Renal cortex interstitium (tissue), 11 donors: ENCODE measurements at regions not wholly inside any gene's neighbourhood (a gene's known extent, or its start where the extent isn't known, plus 50 kb on each side); places are given as distances from the start of the nearest gene placed in this dataset.

ENCODE experiments used
- DNase-seq, 11 donors: peaks; one replicate each; pipeline ENCODE4 v3.0.0-alpha.2; 2013; ENCODE audit warnings: low read depth in 9 of 11, low spot score in 4 of 11; ENCODE audit errors: extremely low read depth in 1 of 11

DNA sequence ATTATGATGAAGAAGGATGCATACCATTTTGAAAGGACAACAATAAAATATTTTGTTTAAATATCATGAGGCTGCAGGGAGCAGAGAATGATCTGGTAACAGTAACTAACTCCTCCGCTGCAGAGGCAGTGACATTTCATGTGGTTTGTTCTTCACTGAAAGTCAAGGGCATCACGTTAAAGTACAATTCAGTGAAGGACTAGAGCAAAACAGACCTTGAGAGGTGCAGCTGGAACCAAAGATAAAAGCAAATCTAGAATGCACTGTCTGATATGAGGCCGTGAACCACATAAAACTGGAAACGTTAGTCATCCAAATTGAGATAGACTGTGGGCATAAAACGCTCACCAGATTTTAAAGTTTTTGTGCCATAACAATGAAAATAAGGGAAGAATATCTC is 522.9 kb upstream of the TNP1 start:
- no peak for DNase-seq

- DNase-seq: no peak
Measured at GRCh38 chr2:217379807-217380206, 519.9 kb upstream of the TNP1 start.

- no peak for DNase-seq
Measured at GRCh38 chr2:217372794-217373193, 512.9 kb upstream of the TNP1 start.

DNA sequence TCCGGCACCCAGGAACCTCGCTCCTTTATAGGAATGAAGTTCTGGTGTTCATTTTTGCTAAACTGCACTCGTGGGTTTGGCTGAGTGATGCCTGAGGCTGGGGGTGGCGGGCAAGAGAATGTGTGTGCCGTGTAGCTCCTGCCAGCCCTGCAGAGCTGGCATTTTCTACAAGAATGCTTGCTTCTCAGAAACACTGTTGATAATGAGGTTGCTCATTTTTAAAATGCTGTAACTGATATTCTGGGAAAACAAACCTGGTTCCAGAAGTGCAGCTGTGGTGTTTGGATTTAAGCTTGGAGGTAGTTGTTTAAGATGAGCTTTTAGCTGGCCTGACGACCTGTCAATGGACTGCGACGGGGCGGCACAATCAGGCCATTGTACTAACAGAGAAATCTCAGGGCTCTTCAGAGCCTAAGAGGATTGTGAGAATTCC is 511.9 kb upstream of the TNP1 start:
- no peak for DNase-seq

- no peak for DNase-seq
Measured at GRCh38 chr2:217370391-217370790, 510.5 kb upstream of the TNP1 start.

DNA sequence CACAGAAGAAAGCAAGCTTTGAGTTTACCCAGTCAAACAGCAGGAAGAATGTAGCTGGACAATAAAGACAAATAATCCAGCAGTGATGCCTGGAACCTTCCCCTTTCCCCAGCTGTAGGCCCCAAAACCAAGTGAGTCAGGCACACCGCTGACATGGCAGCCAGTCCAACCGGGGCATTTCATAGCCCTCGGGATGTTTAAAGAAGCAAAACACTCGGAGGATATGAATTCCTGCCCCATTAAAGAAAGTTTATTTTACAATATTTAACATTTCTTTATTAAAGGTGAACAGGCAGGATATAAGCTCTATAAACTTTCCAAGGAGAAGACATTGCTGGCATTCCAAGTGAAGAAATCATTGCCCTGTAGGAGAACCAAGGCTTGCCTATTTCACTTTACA is 507.6 kb upstream of the TNP1 start:
- DNase-seq: no peak

DNA sequence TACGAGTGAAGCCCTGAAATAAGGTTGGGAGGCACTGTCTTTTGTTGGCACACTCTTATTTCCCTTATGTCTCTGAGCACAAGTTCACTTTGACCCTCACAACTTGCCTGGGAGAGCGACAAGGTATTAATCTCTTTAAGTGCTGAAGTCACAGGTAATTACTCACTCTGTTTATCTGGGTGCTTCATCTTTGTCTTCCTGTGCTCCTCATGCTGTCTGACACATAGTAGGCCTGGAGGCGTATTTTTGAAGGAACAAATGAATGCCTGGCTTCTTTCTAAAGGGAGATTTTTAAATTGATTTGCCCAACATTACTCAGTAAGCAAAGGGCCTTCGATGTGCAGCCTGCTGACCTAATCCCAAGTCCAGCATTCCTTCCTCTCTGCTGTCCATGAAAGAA is 507.1 kb upstream of the TNP1 start:
- DNase-seq: no peak

GRCh38 chr2:217366266-217366895 is 506.5 kb upstream of the TNP1 start:
- no peak for DNase-seq

DNA sequence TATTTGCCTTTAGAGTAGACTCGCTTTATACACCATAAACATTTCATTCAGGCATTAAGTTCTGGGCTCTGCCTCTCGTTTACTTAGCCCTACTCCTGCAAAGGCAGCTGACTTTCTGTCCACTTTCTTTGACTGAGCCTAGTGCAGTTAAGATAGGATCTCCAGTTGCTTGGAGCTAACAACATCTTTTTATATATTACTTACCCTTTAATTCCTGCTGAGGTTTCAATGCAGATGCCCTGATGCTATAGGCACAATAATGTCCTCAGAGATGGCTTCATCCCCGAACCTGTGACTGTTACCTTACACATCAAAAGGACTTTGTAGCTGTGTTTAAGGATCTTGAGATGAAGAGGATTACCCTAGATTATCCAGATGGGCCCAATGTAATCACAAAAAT is 505.8 kb upstream of the TNP1 start:
- no peak for DNase-seq

DNA sequence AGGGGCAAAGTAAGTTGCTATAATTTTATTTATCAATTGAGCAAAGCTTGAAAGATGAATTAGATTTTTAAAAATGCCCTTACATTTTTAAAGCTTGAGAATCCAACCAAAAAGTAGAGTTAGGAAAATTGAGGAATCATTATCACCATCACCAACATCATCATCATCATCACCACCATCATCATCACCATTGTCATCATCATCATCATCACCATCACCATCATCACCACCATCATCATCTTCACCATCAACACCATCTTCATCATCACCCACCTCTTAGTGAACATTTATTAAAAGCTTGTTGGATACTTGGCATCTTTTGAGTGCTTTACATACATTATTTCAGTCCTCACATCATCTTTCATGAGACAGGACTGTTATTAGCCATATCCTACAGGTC is 504.4 kb upstream of the TNP1 start:
- DNase-seq: no peak

DNA sequence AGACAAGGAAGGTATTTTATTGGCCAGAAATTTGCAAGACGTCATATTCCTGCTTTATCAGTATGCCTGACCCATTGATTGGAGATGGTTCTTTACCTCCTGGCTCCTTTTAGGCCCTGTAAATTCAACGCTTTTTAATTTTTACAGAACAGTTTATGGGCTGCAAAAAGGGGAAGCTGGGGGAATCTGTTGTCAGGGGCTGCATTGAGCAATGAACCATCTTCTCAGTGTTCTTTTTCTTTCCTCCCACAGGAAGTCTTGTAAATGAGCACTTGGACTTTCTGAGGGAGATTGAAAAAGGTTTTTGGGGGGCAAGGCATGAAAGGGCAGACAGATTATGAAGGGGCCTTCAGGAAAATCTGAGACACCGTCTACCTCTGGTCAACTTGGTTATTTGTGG is 503.6 kb upstream of the TNP1 start:
- no peak for DNase-seq

- no peak for DNase-seq
Measured at GRCh38 chr2:217362710-217363109, 502.8 kb upstream of the TNP1 start.

GRCh38 chr2:217362286-217362685 is 502.4 kb upstream of the TNP1 start:
- no peak for DNase-seq

- no peak for DNase-seq
Measured at GRCh38 chr2:217361483-217361880, 501.6 kb upstream of the TNP1 start.

DNA sequence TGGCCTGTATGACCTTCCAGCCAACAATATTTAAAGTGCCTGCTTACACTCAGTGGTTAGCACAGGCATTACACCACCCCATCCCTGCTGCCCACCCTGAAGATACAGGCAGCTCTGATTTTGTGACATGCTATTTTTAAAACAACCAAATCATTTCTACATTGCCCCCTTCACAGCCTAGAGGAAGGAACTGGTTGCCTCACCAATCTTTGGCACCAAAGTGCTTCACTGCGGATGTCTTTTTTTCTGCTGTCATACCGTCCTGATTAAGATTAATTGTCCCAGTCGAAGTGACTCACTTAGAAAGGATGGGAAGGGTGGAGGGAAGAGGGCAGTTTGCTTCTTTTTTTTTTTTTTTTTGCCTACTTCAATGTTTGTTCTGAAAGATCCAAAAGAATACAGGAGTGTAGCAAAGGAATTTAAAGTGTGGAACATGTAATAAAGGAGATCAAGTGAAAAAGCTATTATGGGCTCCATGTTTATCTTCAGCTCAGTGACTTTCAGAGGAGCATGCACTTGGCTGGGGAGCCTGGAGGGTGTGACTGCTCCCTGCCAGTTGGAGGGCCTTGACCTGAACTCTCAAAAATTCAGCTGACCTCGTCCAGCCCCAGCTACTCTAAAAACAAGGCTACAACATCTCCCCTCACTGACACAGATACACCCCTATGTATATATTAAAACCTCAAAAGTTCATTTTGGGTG is 501.1 kb upstream of the TNP1 start:
- DNase-seq: no peak

DNA sequence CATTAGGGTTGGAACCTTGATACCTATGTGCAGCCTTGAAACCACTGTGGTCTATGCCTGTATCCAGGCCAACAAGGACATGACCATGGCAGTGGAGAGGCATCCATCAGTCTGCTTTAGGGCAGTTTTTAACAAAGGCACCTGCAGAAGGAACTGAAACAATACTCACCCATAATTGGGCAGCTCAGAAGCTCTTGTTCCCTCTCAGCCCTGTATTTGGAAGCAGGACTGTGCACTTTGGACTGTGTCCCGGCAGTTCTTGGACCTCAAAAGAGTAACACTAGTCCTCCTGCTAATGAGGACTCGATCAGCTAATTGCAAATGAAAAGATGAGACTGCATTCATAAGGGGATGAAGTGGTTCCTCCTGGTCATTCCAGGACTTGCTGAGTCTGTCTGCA is 500.2 kb upstream of the TNP1 start:
- DNase-seq: no peak

DNA sequence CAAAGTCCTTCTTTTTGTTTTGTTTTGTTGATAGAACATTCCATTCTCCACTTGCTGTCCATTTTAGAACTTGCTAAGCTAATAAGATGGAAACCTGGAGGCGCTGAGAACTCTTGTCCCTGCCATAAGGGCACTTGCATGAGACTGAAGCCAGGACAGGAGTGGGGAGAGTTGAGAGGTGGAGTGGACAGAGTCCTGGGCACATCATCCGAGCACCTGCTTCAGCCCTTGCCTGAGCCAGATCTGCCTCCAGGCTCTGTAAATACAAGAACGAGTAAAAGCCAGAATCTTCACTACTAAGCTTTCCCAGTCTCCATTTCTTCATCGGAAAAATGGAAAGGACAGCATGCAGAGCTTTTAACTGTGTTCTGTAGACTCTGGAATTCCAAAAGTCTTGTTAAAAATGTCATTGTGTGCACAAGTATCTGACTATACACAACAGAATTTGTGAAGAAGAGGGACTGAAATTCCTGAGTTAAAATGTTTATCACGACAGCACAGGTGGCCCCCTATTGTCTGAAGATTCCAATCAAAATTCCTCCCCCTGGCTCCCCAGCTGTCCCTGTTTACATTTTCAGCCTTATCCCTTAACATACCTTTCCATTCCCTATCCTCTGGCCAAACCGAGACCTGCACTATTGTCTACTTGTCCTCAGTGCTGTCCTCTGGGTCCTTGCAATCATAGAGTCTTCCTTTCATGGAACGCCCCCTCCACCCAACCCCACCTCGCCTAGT is 498.2 kb upstream of the TNP1 start:
- DNase-seq: no peak

DNA sequence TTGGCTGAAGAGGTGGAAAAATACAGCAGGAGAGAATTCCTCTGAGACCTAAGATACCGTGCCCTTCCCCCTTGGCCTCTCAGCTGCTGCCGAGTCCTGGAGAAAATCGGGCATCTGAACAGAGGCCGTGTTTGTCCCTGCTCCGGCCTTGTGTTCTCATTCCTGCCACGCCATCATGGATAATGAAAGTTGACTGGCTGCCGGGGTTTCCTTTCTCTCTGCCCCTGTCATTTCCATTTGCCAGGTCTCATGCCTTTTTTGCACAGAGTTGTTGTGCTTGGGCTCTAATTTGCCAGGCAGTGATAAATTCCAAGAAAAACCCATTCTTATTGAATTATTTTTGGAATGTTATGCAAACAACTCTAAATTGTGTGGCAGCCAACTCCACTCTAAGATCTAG is 496.9 kb upstream of the TNP1 start:
- DNase-seq: no peak

DNA sequence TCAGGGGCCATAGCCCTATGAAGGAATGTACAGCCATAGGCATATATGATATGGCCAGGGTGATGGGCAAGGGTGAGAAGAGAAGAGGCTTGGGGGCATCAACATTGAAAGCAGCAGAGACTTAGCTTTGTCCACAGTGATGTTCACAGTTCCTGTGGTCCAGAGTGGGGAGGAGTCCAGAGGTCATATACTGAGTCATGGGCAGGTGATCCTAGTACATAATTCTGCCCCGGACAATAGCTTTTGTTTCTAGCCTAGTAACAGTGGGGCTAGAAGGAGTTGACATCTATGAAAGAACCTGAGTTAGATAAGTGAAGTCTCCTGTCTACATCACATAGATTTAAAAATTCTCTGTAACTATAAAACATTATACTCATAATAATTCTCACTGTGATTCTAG is 496.3 kb upstream of the TNP1 start:
- no peak for DNase-seq

GRCh38 chr2:217353591-217353990 is 493.7 kb upstream of the TNP1 start:
- DNase-seq: no peak

DNA sequence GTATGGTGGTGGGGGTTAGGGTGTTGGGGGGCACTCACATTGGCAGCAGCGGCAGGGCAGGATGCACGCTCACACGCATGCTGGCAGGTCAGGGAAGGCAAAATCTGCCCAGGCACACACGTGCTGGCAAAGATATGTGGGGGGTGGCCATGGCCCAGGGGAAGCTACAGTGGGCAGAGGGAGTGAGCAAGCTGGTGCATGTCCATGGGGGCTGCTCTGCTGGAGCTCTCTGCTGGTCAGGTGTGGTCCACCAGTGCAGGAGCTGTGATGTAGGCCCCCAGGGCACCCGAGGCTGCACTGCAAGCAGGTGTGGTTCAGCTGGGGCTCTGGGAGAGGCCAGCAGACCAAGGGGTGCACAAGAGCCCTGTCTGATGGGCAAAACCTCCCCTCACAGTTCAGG is 491.5 kb upstream of the TNP1 start:
- no peak for DNase-seq
